ENCODE measurements at regions not wholly inside any gene's neighbourhood (a gene's known extent, or its start where the extent isn't known, plus 50 kb on each side); places are given as distances from the start of the nearest gene placed in this dataset.

GRCh38 chr2:126224776-126225175 lies 431.2 kb upstream of the GYPC start:
- H3K4me3 ChIP-seq (ENCODE audit: insufficient read length, low read depth): no peak overlapping the region

GRCh38 chr2:126227250-126227649 lies 428.7 kb upstream of the GYPC start:
- Histone ChIP-seq H3K9ac (ENCODE audit: insufficient read length, low read depth) (no peak overlapping the region), H3K4me1 (ENCODE audit: insufficient read depth, insufficient read length) (no peaks in the 10 kb centered on the region), H3K36me3 (ENCODE audit: insufficient read depth, insufficient read length, low read length) (no peaks in the 10 kb centered on the region), H3K4me3 (ENCODE audit: insufficient read length, low read depth) (no peak overlapping the region), H3K27me3 (ENCODE audit: insufficient read depth, insufficient read length) (no peaks in the 10 kb centered on the region), H3K9me3 (ENCODE audit: insufficient read depth, low read length) (0 out of 2 replicates have a peak, but pooled peaks cover 5% of the 10 kb centered on the region)
- no peak for TF ChIP-seq SUZ12 (IDR thresholded peaks at IDR 0.05; ENCODE audit: extremely low read depth, insufficient read depth, insufficient read length)
- no peak for TF ChIP-seq ZNF274 (IDR thresholded peaks at IDR 0.05; ENCODE audit: low read depth, low read length)
- no peak for TF ChIP-seq YY1 (IDR thresholded peaks at IDR 0.05; ENCODE audit: insufficient read depth, insufficient read length)
- no peak for DNase-seq (ENCODE audit: low read depth, low spot score)

More at GRCh38 chr2:126224776-126225175, 431.2 kb upstream of the GYPC start:
- TF ChIP-seq ZNF274 (IDR thresholded peaks at IDR 0.05; ENCODE audit: low read depth, low read length) (no peak), YY1 (IDR thresholded peaks at IDR 0.05; ENCODE audit: insufficient read depth, insufficient read length) (no peak), SUZ12 (IDR thresholded peaks at IDR 0.05; ENCODE audit: extremely low read depth, insufficient read depth, insufficient read length) (no peak)
- H3K9me3 ChIP-seq (ENCODE audit: insufficient read depth, low read length): 0 out of 2 replicates have a peak, but pooled peaks cover 5% of the 10 kb centered on the region
- H3K4me1 ChIP-seq (ENCODE audit: insufficient read depth, insufficient read length): no peaks in the 10 kb centered on the region
- no peak for DNase-seq (ENCODE audit: low read depth, low spot score)
- H3K27me3 ChIP-seq (ENCODE audit: insufficient read depth, insufficient read length): no peaks in the 10 kb centered on the region
- no peaks in the 10 kb centered on the region for H3K36me3 ChIP-seq (ENCODE audit: insufficient read depth, insufficient read length, low read length)
- H3K9ac ChIP-seq (ENCODE audit: insufficient read length, low read depth): no peak overlapping the region

GRCh38 chr2:126228531-126228930 lies 427.4 kb upstream of the GYPC start:
- Histone ChIP-seq H3K4me3 (ENCODE audit: insufficient read length, low read depth) (no peak overlapping the region), H3K9me3 (ENCODE audit: insufficient read depth, low read length) (0 out of 2 replicates have a peak, but pooled peaks cover 5% of the 10 kb centered on the region), H3K4me1 (ENCODE audit: insufficient read depth, insufficient read length) (no peaks in the 10 kb centered on the region), H3K36me3 (ENCODE audit: insufficient read depth, insufficient read length, low read length) (no peaks in the 10 kb centered on the region), H3K9ac (ENCODE audit: insufficient read length, low read depth) (no peak overlapping the region), H3K27me3 (ENCODE audit: insufficient read depth, insufficient read length) (no peaks in the 10 kb centered on the region)
- TF ChIP-seq YY1 (IDR thresholded peaks at IDR 0.05; ENCODE audit: insufficient read depth, insufficient read length) (no peak), ZNF274 (IDR thresholded peaks at IDR 0.05; ENCODE audit: low read depth, low read length) (no peak), SUZ12 (IDR thresholded peaks at IDR 0.05; ENCODE audit: extremely low read depth, insufficient read depth, insufficient read length) (no peak)
- no peak for DNase-seq (ENCODE audit: low read depth, low spot score)

DNA sequence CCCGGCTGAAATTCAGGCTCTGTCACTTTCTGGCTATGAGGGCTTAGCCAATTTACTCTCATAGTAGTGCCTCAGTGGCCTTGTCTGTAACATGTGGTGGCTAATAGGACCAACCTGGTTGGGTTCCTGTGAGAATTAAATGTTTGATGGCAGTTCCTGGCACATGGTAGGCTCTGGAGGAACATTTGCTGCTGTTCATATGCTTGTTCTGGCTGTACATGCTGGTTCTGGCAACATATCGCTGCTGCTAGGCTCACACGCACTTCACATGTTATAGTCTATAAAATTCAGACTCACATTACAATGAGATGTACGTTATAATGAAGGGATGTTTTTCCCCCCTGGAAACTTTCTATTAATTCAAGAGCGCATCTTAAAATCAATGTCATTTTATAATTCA lies 417.7 kb upstream of the GYPC start:
- Histone ChIP-seq H3K9ac (ENCODE audit: insufficient read length, low read depth) (no peak overlapping the region), H3K4me1 (ENCODE audit: insufficient read depth, insufficient read length) (no peaks in the 10 kb centered on the region), H3K27me3 (ENCODE audit: insufficient read depth, insufficient read length) (no peaks in the 10 kb centered on the region), H3K36me3 (ENCODE audit: insufficient read depth, insufficient read length, low read length) (no peaks in the 10 kb centered on the region), H3K9me3 (ENCODE audit: insufficient read depth, low read length) (no peaks in the 10 kb centered on the region), H3K4me3 (ENCODE audit: insufficient read length, low read depth) (no peak overlapping the region)
- no peak for DNase-seq (ENCODE audit: low read depth, low spot score)
- no peak for TF ChIP-seq ZNF274 (IDR thresholded peaks at IDR 0.05; ENCODE audit: low read depth, low read length)
- TF ChIP-seq YY1 (IDR thresholded peaks at IDR 0.05; ENCODE audit: insufficient read depth, insufficient read length): no peak
- no peak for TF ChIP-seq SUZ12 (IDR thresholded peaks at IDR 0.05; ENCODE audit: extremely low read depth, insufficient read depth, insufficient read length)

DNA sequence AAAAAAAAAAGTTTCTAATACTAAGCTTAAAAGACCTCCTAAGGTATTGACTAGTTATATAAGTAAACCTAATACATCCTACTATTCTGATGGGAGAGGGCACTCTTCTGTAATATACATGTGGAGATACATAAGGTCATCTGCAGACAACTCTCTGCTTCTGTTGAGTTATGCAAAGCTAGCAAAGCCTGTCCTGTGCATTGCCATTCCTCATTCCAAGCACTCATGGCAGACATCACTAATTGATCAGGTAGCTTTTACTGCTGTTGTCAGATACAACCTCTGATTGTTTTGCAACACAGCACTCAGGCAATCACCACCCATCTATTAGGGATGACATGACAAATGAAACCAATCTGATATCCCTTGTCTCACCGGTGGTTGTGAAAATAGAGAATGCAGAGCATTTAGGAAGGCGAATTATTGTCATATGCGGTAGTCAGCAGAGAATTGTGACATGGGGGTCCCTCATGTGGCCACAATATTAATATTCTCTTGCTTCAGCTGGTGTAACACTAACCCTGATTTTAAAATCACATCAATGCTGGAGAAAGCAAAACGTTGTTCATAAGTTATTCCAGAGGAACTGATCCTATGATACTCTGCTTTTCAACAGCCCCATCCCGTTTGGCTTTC lies 416.5 kb upstream of the GYPC start:
- no peak for TF ChIP-seq YY1 (IDR thresholded peaks at IDR 0.05; ENCODE audit: insufficient read depth, insufficient read length)
- Histone ChIP-seq H3K4me3 (ENCODE audit: insufficient read length, low read depth) (no peak overlapping the region), H3K36me3 (ENCODE audit: insufficient read depth, insufficient read length, low read length) (no peaks in the 10 kb centered on the region), H3K4me1 (ENCODE audit: insufficient read depth, insufficient read length) (no peaks in the 10 kb centered on the region), H3K27me3 (ENCODE audit: insufficient read depth, insufficient read length) (no peaks in the 10 kb centered on the region), H3K9ac (ENCODE audit: insufficient read length, low read depth) (no peak overlapping the region), H3K9me3 (ENCODE audit: insufficient read depth, low read length) (no peaks in the 10 kb centered on the region)
- no peak for DNase-seq (ENCODE audit: low read depth, low spot score)

DNA sequence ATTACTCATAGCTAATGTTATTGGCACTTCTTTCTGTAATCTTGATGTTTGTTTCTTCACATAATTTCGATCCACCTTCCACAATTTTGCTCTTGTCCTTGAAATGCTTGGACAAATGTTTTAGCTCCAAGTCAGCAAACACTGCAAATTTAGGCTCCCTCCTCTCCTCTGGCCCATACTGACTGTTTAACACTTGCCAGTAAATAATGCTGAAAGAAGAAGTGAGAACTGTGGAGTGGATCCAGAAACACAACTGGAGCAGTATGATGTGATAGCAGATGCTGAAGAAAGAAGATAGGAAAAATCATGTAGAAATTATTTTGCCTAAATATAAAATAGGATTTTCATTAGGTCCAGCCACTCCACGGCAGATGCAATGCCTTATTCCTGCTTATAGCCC lies 415.0 kb upstream of the GYPC start:
- Histone ChIP-seq H3K4me3 (ENCODE audit: insufficient read length, low read depth) (no peak overlapping the region), H3K9me3 (ENCODE audit: insufficient read depth, low read length) (no peaks in the 10 kb centered on the region), H3K36me3 (ENCODE audit: insufficient read depth, insufficient read length, low read length) (no peaks in the 10 kb centered on the region), H3K9ac (ENCODE audit: insufficient read length, low read depth) (no peak overlapping the region), H3K27me3 (ENCODE audit: insufficient read depth, insufficient read length) (no peaks in the 10 kb centered on the region), H3K4me1 (ENCODE audit: insufficient read depth, insufficient read length) (no peaks in the 10 kb centered on the region)
- no peak for DNase-seq (ENCODE audit: low read depth, low spot score)
- TF ChIP-seq SUZ12 (IDR thresholded peaks at IDR 0.05; ENCODE audit: extremely low read depth, insufficient read depth, insufficient read length) (no peak), YY1 (IDR thresholded peaks at IDR 0.05; ENCODE audit: insufficient read depth, insufficient read length) (no peak), ZNF274 (IDR thresholded peaks at IDR 0.05; ENCODE audit: low read depth, low read length) (no peak)

DNA sequence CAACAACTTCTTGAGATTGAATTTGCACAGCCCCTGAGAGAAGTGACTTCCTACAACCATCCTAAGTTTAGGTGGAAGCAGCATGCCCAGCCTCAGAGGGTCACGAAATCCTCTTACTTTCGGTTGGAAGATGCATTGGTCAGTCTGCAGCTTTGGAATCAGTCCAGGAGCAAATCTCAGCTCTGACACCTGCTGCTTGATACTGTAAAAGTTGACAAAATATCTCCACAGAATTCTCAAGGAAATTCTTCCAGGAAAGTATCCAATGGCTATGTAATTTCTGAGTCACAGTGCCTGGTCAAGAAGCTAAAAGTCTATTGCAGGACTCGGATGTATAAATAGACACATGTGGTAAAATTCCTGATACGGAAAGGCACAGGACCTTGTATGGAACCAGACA lies 414.5 kb upstream of the GYPC start:
- no peak for DNase-seq (ENCODE audit: low read depth, low spot score)
- H3K27me3 ChIP-seq (ENCODE audit: insufficient read depth, insufficient read length): no peaks in the 10 kb centered on the region
- no peaks in the 10 kb centered on the region for H3K4me1 ChIP-seq (ENCODE audit: insufficient read depth, insufficient read length)
- no peak overlapping the region for H3K9ac ChIP-seq (ENCODE audit: insufficient read length, low read depth)
- no peaks in the 10 kb centered on the region for H3K9me3 ChIP-seq (ENCODE audit: insufficient read depth, low read length)
- no peaks in the 10 kb centered on the region for H3K36me3 ChIP-seq (ENCODE audit: insufficient read depth, insufficient read length, low read length)
- TF ChIP-seq YY1 (IDR thresholded peaks at IDR 0.05; ENCODE audit: insufficient read depth, insufficient read length) (no peak), ZNF274 (IDR thresholded peaks at IDR 0.05; ENCODE audit: low read depth, low read length) (no peak), SUZ12 (IDR thresholded peaks at IDR 0.05; ENCODE audit: extremely low read depth, insufficient read depth, insufficient read length) (no peak)
- H3K4me3 ChIP-seq (ENCODE audit: insufficient read length, low read depth): no peak overlapping the region
